ENCODE measurements at regions not wholly inside any gene's neighbourhood (a gene's known extent, or its start where the extent isn't known, plus 50 kb on each side); places are given as distances from the start of the nearest gene placed in this dataset.
"Not testable (repeated sequence)": the region's sequence is repeated elsewhere in the genome, so short reads cannot be mapped to it uniquely, and the experiment has no call there.

DNA sequence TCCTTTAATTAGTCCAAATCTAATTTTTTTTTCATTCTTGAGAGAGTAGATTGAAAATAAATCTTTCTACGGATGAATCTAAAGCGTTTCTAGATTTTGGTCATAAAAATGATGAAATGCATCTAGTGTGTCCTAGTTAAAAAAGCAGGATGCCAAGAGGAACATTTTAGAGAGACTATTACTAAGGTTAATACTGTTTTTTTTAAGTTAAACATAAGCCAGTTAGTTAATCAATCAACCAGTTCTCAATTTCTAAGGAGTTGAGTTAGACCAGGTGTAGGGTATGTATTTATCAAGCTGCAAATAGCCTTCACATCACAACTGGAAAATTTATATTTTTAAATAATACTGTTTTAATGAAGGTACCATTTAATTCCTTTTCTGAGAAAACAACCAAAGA, 679.5 kb upstream of the IGFBP7 start:
- no peak for DNase-seq

GRCh38 chr4:57777876-57778275, 667.7 kb upstream of the IGFBP7 start:
- no peak for DNase-seq

DNA sequence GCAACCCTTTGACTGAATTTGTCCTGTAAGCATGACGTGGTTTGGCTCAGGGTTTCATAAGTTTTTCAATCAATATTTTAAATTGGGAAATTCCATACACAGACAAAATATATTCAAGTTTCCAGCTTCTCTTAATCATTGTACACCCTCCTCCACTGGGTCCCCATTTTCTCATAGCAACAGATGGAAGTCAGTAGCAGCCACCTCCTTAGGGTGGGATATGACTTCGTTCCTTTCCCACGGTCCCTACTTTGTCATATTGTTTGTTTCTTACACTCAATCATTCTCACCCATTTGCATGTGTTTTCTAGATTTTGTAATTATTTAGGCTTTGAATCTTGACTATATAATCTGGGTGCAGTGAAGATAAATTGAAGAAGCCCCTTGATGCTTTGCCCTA, 664.5 kb upstream of the IGFBP7 start:
- DNase-seq = no peak

- no peak for DNase-seq
These were observed 664.0 kb upstream of the IGFBP7 start for GRCh38 chr4:57774171-57774570.

GRCh38 chr4:57766341-57766740, 656.2 kb upstream of the IGFBP7 start:
- DNase-seq = no peak

- DNase-seq = no peak
These were observed 654.7 kb upstream of the IGFBP7 start for GRCh38 chr4:57764856-57765255.

DNA sequence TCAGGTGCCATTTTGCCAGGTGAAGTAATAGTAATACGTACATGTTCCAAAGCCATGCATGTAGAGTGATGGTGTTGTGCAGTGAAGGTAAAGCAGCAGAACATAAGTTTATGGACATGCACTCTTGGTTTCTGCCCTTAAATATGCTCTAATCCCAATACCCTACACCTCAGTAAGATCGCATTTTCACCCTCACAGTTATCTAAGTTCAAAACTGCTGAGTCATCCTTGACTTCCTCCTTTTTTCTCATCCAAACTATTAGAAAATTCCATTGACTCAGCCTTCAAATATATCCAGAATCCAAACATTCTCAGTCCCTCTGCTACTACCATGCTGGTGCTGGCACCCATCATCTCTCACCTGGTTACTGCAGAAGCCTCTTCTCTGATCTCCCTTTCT, 652.9 kb upstream of the IGFBP7 start:
- DNase-seq = no peak

DNA sequence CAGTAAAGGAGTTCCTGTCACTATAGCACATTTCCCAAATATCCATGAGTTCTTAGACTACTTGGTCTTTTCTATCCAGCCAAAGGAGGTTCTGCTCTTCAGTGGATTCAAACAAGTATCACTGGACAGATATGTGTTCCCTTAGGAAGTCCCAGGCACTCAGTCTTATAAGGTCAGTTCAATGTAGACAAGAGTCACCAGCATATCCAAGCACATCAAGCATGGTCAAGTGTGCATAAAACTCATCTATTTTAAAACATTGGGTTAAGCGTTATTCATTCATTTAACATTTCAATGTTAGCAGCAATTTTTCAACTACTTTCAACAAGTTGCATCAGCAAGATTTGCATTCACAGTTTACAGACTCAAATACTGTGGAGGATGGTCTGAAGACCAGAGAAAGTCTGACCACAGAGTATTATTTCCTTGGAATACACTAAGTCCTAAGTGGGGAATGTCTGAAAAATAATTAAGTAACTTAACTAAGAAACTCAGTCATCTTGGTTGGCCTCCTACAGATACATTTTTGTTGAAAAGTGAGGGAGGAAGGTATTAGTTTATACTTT, 630.5 kb upstream of the IGFBP7 start:
- no peak for DNase-seq

GRCh38 chr4:57736781-57737180, 626.6 kb upstream of the IGFBP7 start:
- DNase-seq = no peak

- no peak for DNase-seq
These were observed 624.0 kb upstream of the IGFBP7 start for GRCh38 chr4:57734104-57734670.

GRCh38 chr4:57729775-57730570, 619.8 kb upstream of the IGFBP7 start:
- not testable (repeated sequence) for DNase-seq

DNA sequence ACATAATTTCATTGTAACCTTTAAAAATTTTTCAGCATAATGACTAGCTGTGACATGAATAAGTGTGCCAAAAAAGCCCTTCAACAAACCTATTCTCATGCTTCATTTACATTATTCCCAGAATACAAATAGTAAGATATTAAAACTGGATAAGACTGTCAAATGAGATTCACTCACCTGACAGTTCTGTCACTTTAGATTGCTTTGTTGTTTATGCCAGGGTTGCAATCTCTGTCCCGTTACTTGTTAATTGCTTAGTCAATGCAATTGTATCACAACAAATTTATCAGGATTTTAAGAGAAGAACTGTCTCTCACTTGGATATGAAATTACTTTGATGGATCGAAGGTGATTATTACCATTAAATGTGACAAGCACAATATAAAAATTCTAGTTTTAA, 616.0 kb upstream of the IGFBP7 start:
- DNase-seq = no peak

- no peak for DNase-seq
These were observed 609.3 kb upstream of the IGFBP7 start for GRCh38 chr4:57719456-57719855.

DNA sequence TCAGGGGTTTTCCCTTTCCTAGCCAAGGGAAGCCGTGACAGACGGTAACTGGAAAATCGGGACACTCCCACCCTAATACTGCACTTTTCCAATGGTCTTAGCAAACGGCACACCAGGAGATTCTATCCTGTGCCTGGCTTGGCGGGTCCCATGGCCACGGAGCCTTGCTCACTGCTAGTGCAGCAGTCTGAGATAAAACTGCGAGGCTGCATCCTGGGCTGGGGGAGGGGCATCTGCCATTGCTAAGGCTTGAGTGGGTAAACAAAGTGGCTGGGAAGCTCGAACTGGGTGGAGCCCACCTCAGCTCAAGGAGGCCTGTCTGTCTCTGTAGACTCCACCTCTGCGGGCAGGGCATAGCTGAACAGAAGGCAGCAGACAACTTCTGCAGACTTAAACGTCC, 604.1 kb upstream of the IGFBP7 start:
- DNase-seq = not testable (repeated sequence)

DNA sequence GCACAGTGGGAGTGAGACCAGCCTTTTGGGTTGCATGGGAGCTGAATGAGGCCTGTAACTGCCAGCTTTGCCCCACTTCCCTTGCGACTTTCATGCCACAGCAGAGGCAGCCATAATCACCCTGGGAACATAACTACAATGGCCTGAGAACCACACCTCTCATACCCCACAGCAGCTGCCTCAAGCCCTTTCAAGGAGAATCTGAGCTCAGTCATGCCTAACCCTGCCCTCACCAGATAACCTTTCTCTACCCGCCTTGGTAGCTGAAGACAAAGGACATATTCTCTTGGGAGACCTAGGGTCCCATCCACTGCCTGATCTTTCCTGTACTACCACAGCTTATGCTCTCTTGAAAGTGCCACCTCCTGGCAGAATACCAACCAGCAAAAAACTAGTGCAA, 599.9 kb upstream of the IGFBP7 start:
- no peak for DNase-seq

DNA sequence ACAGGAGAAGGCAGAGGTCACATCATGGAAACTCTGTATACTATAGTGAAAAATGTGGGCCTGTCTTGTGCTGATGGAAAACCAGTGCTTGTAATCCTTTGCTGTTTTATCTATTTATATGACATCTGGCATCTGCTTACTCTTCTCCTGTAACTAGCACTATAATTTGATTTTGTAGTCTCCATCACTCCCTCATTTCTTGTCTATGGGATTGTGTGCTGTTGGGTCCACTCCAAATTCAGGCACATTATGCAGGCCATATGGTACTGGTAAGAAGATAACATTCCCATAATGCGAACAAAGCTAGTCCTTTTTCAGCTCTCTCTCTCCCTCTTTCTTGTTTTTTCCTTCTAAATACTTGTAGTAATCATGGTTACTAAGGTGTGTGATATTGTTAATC, 581.2 kb upstream of the IGFBP7 start:
- no peak for DNase-seq

DNA sequence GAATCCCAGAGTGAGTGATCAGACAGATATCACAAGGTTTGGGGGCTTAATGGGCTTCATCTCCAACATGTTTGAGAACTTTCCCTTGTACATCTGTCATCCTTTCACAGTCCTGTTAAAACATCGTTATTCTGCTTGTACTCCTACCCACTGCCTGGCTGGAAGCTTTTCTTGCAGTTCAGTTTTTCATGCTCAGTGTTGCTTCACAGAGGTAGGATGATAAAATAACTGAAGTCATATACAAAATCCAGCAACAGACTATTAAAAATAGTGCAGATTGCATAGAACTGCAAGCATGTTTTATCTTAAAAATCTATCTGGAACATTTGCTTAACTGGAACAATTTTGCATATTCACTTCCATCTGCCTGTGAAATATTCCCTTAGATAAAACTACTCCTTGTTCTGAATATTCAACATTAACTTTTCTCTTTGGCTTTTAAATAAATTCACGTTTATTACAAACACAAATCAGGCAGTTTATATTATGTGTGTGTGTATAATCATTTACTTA, 579.6 kb upstream of the IGFBP7 start:
- DNase-seq = no peak

GRCh38 chr4:57682275-57682674, 572.1 kb upstream of the IGFBP7 start:
- DNase-seq = no peak

DNA sequence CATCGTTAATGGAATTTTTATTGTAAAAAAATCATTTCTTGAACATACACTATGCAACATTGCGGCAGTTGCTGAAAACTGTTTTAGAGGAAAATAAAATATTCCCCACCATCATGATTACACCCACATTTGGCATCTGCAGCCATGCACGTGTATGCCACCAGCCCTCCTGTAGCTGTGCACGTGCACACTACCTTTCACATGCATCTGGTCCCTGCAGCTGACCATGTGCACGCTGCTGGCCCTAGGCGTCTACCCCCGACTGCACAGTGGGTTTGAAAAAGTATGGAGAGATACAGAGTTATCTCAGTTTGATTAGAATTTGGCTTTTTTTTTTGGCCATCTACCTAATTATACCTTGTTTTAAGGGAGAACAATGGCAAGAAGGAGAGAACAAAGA, 569.8 kb upstream of the IGFBP7 start:
- no peak for DNase-seq

- DNase-seq = no peak
These were observed 566.2 kb upstream of the IGFBP7 start for GRCh38 chr4:57676394-57676793.

GRCh38 chr4:57672846-57673433, 562.8 kb upstream of the IGFBP7 start:
- no peak for DNase-seq

DNA sequence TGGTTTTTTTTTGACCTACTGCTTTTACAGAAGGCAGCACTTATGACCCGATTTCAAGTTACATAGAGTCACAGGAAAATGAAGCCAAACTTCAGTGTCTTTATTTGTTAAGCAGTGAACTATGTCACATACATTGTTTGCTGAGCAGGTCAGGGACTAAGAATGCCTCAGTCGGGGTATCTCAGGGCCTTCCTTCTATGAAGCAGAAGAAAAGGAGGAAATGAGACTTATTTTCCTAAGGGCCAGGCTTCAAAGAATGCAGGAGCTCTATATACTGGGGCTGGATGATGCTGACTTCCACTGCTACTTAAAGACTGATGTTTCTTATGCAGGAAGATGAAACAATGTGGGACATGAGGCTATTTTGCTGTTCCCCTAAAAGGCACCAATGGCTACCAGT, 558.4 kb upstream of the IGFBP7 start:
- no peak for DNase-seq

GRCh38 chr4:57665806-57666205, 555.6 kb upstream of the IGFBP7 start:
- DNase-seq = no peak

GRCh38 chr4:57661517-57662090, 551.4 kb upstream of the IGFBP7 start:
- DNase-seq = no peak

Measured in HCEC 1CT (cell line).